Right lobe of liver (tissue), 6 donors: ENCODE measurements at regions not wholly inside any gene's neighbourhood (a gene's known extent, or its start where the extent isn't known, plus 50 kb on each side); places are given as distances from the start of the nearest gene placed in this dataset.

Experiments
- ATAC-seq, 4 donors: fragments of 200-7000 bp; cut with Tn5 transposase; one replicate each; pipeline ENCODE4 v1.9.1; 2020; ENCODE audit warnings: mild to moderate bottlenecking in 4 of 4, moderate library complexity in 4 of 4
- DNase-seq, 3 donors: peaks; one replicate each; pipeline ENCODE4 v3.0.0-alpha.2; 2020
- H3K27ac ChIP-seq, 3 donors: fragments of 200-600 bp; one replicate each; pipeline ENCODE4 v1.8.0; 2022
- H3K27me3 ChIP-seq, 2 donors: fragments of 200-600 bp; one replicate each; pipeline ENCODE4 v1.8.0; 2022
- H3K36me3 ChIP-seq, 4 donors: fragments of 200-600 bp; sonication (generic) in 1 of 4; one replicate each; pipeline versions ENCODE4 v1.5.1 to v1.8.0; 2017 to 2022; ENCODE audit warnings: control low read depth in 1 of 4
- H3K4me1 ChIP-seq, 4 donors: fragments of 200-600 bp; sonication (generic) in 1 of 4; one replicate each; pipeline versions ENCODE4 v1.5.1 to v1.8.0; 2017 to 2022; ENCODE audit warnings: control low read depth in 1 of 4
- H3K4me3 ChIP-seq, 3 donors: fragments of 200-600 bp; one replicate each; pipeline ENCODE4 v1.8.0; 2022
- H3K9me3 ChIP-seq, 4 donors: fragments of 200-600 bp; sonication (generic) in 1 of 4; one replicate each; pipeline versions ENCODE4 v1.5.1 to v1.8.0; 2017 to 2022; ENCODE audit warnings: control low read depth in 1 of 4
- CTCF ChIP-seq, 4 donors: fragments of 200-600 bp in 3 of 4; fragments of 450-650 bp in 1 of 4; IDR thresholded peaks; one replicate each; pipeline versions ENCODE4 v1.5.1 to v1.8.0; 2016 to 2022; ENCODE audit warnings: antibody characterized with exemption in 4 of 4, mild to moderate bottlenecking in 2 of 4
- POLR2A ChIP-seq: fragments of 450-650 bp; IDR thresholded peaks from one replicate; pipeline ENCODE4 v1.6.1; 2017; ENCODE audit warnings: antibody characterized with exemption, mild to moderate bottlenecking
- WGBS: methylation state at CpG from one replicate; pipeline ENCODE4 v1.1.6; 2018; ENCODE audit warnings: low coverage, low lambda C conversion rate; ENCODE audit not compliant: insufficient coverage; ENCODE audit errors: missing lambda C conversion rate; 5-methylcytosine and 5-hydroxymethylcytosine counted together
- intact Hi-C, 2 donors: fragments of 100-400 bp; cut with DNase I; formaldehyde crosslinking; loops; one replicate each; pipeline versions ENCODE4 v1.11.2 to v1.14.1; 2022
- donor health status: DM: no; HTN: yes; CAD: no.
- donor health status: DM: no; HTN: no; CAD: no.
- donor health status: DM: no; HTN: no; CAD: no.
- donor health status: DM: no; HTN: yes; CAD: no.
- donor health status: DM: no; HTN: yes; CAD: no.

- intact Hi-C loops: no loop called here
These were observed 436.0 kb downstream of the RAB38 start for GRCh38 chr11:87739261-87739660.

GRCh38 chr11:87736928-87737327 is 438.3 kb downstream of the RAB38 start:
- no peaks in the 10 kb centered on the region for H3K4me1 ChIP-seq
- ATAC-seq: no peak
- no peak overlapping the region for H3K27ac ChIP-seq
- WGBS: 35% methylated on average over 1 of the region's 1 CpG
- no peaks in the 10 kb centered on the region for H3K36me3 ChIP-seq
- H3K9me3 ChIP-seq: no peaks in the 10 kb centered on the region
- no peak for DNase-seq
- no peak overlapping the region for H3K4me3 ChIP-seq
- intact Hi-C loops: no loop called here
- H3K27me3 ChIP-seq: no peaks in the 10 kb centered on the region
- TF ChIP-seq POLR2A: no peak
- TF ChIP-seq CTCF (IDR thresholded peaks at IDR 0.05): no peak

More at GRCh38 chr11:87739261-87739660, 436.0 kb downstream of the RAB38 start:
- no peaks in the 10 kb centered on the region for H3K36me3 ChIP-seq
- 15% methylated on average over 2 of the region's 2 CpGs for WGBS
- no peaks in the 10 kb centered on the region for H3K9me3 ChIP-seq
- no peak for TF ChIP-seq CTCF (IDR thresholded peaks at IDR 0.05)
- no peak for TF ChIP-seq POLR2A
- DNase-seq: no peak
- H3K27me3 ChIP-seq: no peaks in the 10 kb centered on the region
- no peak overlapping the region for H3K27ac ChIP-seq
- peak in 1 of 4 donors; percentile 33 for ATAC-seq
- H3K4me3 ChIP-seq: no peak overlapping the region
- no peaks in the 10 kb centered on the region for H3K4me1 ChIP-seq

- Histone ChIP-seq H3K4me1 (no peaks in the 10 kb centered on the region), H3K27me3 (no peaks in the 10 kb centered on the region), H3K9me3 (no peaks in the 10 kb centered on the region), H3K27ac (no peak overlapping the region), H3K4me3 (no peak overlapping the region), H3K36me3 (no peaks in the 10 kb centered on the region)
- WGBS: 60% methylated on average over 3 of the region's 3 CpGs
- DNase-seq: no peak
- intact Hi-C loops: no loop called here
- no peak for ATAC-seq
- TF ChIP-seq CTCF (IDR thresholded peaks at IDR 0.05) (no peak), POLR2A (no peak)
These were observed 448.7 kb downstream of the RAB38 start for GRCh38 chr11:87726506-87726905.

- no peak overlapping the region for H3K4me3 ChIP-seq
- no peak for ATAC-seq
- intact Hi-C loops: no loop called here
- no peak overlapping the region for H3K27ac ChIP-seq
- WGBS: 85% methylated on average over 1 of the region's 1 CpG
- TF ChIP-seq CTCF (IDR thresholded peaks at IDR 0.05) (no peak), POLR2A (no peak)
- no peaks in the 10 kb centered on the region for H3K4me1 ChIP-seq
- no peak for DNase-seq
- no peaks in the 10 kb centered on the region for H3K27me3 ChIP-seq
- no peaks in the 10 kb centered on the region for H3K36me3 ChIP-seq
- no peaks in the 10 kb centered on the region for H3K9me3 ChIP-seq
These were observed 450.9 kb downstream of the RAB38 start for GRCh38 chr11:87724358-87724757.
